GM21723 (cell line): ENCODE measurements at regions not wholly inside any gene's neighbourhood (a gene's known extent, or its start where the extent isn't known, plus 50 kb on each side); places are given as distances from the start of the nearest gene placed in this dataset.

ENCODE experiments used
- ATAC-seq: cut with Tn5 transposase; IDR thresholded peaks from one replicate; pipeline ENCODE4 v1.9.1; 2021; ENCODE audit warnings: mild to moderate bottlenecking, moderate library complexity; ENCODE audit not compliant: unreplicated experiment

DNA sequence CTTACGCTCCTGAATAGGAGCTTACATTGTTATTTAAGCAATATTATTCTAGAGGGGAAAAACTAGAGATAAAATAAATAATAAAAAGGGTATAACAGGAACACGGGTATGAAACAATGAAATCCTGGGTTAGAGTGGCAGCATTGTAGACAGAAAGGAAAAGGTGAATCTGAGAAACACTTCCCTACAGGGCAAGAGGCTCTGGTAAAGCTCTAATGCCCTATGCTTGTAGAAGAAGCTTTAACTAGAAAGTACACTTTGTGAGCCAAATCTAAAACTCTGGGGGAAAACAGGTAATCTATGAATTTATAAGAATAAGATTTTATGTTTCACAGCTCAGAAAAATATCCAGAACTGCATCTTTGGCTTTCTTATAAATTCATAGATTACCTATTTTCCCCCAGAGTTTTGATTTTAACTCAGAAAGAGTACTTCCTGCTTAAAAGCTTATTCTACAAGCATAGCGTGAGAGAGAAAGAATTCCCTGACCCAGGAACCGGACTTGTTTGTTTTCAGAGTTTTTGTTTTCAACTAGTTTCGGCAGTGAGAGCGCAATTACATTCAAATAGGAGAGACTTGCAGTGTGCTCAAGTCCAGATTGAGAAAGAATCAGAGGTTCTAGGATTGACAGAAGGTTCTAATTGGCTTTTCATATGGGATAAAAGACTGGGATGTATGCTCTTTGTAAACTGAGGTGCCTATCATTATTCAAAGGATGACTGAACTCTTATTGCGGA, 651.0 kb upstream of the RORB start:
- ATAC-seq = no peak

DNA sequence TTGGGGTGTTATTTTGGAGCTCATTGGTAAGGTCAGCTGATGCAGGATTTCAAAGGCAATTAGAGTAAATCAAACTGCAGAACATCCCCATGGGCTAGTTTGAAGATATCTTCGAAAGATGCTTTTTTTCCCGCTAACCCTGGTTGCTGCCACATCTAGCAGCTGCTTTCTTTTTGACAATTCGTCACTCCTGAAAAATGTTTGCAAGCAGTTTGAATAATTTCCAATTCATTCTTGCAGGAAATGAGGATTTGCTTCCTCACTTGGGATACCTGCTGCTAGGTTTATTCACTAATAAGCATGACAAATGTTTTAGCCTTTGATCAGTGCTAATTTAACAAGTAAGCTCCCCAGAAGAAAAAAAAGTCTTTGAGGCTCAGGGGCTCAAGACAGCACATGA, 649.6 kb upstream of the RORB start:
- no peak for ATAC-seq

DNA sequence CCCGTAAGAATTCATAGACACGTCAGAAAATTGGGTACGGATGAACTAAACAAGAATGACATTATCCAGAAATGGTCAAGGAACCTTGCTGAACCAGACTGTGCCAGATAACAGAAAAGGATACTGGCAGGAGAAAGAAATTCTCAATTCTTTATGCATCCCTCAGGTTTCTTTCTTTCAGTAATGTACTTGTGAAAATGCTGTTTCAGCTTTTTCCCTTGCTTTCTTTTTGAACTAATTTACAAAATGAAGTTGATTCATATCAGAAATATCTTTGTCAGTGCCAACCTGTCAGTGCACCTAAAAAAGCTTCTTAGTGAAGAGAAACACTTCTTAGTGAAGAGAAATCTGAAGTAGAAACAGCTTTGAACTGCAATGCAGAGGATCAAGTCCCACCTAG, 643.6 kb upstream of the RORB start:
- ATAC-seq = no peak

DNA sequence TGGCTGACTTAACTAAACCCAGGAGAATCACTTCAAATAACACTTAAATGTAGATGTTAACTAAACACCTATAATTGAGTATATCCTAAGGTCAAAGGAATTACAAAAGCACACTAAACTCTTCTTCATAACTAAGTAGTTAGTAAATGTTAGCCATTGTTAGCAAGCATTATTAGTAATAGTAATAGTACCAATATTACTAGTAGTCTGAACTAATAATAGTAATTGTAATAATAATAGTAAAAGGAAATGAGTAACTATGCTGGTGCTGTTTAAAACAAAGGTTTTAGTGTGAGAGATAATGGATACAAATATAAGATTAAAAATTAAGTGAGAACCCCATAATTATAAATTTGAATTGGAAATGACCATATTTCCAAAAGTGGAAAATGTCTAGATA, 641.9 kb upstream of the RORB start:
- no peak for ATAC-seq

DNA sequence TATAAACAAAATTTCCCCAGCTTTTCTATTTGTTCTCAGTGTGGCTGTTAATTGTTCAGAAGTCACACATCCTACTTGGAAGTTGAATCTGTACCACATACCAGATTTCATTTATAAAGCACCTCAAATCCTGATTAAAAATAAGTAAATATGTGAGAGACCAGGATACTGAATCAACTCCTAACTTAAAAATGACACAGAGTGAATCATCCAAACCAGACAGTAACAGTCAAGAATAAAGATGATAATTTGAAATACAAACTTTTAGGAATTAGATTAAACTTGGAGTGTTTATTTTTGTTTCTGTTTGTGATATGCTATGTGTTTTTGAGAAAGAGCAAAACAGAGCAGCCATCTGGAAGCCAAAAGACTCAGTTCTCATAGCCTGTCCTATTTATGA, 633.2 kb upstream of the RORB start:
- no peak for ATAC-seq

DNA sequence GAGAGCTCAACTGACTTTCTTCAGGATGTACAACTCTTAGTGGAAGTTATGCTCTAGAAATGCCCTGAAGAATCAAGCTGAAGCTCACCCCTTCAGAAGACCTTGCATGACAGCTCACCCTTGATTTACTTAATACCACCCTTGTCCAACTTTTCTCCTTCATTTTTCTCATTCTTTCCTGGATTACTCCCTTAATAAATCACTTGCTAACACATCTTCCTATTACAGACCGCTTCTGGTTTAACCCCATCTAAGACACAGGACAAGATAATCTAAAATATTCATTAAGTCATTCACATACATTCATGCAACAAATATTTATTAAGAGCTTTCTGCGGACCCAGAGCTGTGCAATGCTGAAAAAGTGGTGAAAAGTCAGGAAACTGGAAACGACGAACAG, 630.7 kb upstream of the RORB start:
- ATAC-seq = no peak

DNA sequence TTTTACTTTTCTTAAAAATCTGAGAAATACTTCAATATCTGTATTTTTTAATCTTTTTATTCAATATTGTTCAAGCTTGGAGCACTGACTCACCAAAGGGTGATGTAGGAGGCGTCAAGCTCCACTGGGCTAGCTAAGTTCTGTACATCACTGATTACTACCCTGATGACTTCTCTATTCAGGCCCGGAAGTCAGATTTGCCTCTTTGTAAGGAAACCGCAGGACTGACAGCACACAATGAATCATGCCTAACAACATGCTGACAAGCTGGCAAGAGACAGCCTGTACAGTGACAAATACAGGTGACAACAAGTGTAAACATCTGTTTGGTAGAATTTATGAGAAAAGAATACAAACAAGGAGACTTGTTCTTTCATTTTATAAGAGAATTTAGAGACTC, 627.9 kb upstream of the RORB start:
- ATAC-seq = peak; percentile 96

DNA sequence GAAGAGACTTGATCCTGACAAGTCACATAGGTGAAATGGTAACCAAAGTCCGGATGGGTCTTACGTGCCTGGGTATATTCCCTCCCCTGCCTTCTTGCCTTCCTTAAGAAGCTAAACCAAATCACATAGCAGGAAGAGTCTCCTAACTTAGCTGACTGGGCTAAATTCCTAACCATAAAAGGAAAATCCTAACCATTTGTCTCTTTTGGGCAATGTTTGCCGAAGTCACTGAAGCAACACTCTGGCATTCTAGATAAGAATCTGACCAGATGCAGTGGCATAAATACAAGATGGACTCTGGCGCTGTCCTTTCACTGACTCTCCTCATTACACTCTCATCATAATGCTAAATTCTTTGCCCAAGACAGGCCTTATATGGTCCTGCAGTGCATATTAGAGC, 625.5 kb upstream of the RORB start:
- ATAC-seq = no peak

DNA sequence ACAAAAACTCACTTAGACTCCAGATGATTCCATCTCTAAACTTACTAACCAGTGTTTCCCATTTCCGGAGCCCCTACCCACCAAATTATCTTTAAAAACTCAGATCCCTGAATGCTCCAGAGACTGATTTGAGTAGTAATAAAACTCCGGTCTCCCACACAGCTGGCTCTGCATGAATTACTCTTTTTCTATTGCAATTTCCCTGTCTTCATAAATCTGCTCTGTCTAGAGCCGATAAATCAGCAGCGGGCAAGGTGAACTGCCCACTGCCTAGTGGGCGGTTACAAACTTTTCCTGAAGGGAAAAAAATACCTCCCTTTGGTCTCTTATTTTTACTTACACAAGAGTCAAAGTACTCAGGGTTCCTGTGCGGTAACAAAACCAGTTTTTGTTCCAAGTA, 624.4 kb upstream of the RORB start:
- no peak for ATAC-seq

DNA sequence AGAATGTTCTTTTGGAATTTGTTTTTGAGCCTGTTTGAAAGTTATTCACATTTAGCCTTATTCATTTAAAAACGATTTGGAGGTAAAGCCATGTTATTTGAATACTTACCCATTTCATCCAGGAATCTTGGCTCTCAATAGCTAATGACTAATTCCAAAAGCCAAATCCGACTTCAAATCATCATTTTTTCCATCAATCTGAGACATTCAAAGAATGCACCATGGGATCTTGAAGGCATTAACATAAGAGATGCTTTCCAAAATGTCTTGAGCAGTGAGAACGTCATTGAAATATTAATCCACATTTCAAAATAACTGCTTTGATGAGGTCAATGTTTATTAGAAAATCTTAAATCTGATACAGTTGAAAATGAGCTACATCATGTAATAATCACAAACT, 617.0 kb upstream of the RORB start:
- no peak for ATAC-seq

DNA sequence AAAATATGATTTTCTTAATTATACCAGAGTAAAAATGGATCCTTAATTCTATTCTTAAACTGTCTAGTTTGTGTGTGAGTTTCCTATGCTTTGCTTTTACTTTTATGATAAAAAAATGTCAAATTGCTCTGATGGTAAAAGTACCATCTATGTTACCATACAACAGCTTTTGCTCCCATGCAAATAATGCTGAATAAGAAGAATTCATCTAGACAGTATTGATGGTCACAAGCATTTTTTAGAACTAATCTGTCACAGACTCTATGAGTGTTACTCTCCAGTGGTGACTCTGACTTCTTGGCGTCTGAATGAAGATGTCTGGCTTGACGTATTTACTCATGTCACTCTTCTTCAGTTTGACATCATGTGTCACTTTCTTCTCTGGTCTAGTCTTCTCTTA, 608.1 kb upstream of the RORB start:
- no peak for ATAC-seq

DNA sequence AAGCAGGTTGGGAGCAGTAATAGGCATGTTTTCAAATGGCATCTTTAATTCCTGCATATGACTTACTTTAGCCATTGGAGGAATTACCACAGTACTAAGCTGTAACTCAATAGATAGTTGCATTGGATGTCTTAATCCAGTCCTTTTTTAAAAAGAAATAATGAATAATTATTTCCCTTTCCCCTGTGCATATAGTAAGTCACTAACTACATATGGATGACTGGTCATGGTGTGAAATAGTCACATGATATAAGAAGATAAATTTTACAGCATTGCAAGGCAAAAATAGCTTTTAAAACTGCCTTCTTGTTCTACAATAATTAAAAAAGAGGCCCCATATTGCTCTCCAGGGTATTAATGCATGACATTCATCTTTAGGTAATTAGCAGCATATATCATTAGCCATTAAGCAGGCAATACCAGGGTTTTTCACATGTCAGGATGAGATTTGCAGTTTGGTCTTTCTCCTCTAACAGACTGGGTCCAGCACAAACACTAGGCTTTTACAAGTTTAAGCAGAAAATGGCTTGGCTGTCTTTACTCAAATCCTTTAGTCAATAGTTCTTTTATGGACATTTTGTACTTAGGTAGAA, 606.4 kb upstream of the RORB start:
- ATAC-seq = no peak

DNA sequence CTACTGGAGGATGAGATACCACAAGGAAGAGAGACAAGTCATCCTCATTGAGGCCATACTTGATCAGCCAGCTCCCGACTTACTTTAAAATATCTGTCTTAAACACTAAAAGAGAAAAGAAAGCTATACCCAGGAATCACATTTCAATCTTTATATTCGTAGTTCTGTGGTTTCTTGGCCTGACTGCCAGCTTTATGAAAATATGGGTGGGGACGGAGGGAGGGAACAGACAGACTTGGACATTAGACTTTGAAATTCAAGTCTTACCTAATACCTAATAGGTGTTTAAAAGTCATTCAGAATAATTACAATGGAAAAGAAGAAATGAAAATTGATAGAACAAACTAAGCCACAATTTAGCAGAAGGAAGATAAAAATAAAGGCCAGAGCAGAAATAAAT, 604.8 kb upstream of the RORB start:
- no peak for ATAC-seq

DNA sequence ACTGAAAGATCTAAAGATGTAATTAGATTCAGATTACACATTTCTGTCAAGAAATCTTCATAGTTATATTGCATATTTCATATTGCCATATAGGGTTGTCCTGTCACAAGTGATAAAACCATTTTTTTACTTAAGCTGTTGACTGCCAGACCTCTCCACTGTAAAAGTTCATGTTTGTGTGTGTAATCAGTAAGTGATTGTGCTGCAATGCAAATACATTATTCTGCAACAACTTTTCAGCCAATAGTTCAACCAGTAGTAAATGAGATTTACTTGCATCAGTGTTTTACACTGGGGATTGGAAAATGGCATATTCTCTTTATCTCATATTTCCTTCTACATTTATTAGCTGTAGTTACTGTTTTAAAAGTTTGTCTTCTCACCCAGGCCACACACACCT, 603.9 kb upstream of the RORB start:
- ATAC-seq = no peak

DNA sequence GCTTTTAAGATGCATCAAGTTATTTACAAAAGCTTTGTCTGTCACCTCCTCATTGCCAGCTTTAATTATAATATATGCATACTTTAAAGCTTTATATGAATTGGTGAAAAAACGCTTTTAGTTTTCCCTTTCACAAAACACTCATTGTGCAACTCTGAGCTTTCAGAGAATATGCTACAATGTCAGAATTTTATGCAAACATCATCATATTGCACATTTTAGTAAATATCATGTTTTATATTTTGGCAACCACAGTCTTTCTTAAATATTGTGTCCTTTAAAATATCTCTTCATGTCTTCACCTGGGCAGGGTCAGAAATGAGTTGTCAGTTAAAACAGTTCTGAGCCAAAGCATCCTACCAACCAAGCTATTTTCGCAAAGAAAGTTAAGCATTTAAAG, 601.1 kb upstream of the RORB start:
- no peak for ATAC-seq

DNA sequence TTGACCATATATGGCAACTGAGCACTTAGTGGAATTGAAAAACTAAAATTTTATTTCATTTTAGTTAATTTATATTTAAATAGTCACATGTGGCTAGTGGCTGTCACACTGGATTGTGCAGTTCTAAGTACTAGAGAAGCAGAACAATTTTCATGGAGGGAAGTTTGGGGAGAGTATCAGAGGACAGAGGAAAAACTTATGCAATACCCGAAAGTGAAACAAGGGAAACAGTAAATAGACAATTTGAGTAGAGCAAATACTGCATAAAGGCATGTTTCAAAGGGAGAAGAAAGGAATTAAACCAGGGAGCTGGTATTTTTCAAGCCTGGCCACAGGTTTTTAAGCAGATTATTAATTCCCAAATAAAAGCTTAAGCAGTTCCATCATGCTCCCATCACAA, 590.5 kb upstream of the RORB start:
- ATAC-seq = no peak

DNA sequence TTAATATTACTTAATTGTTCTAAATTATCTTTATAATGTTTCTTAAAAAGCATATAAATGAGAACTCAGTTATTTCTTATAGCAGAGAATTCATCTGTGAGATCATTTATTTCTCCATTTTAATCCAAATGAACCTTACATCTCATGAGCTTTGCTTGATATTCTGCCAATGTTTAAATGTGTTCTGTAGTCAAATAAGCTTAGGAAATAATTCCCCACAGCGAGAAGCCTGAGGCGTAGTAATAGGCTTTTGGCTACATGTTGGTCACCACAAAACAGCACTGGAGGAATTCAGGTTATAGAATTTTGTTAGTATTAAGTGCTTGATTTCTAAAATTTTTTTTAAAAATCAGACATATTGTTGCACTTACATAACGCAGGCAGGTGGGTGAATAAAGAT, 585.3 kb upstream of the RORB start:
- ATAC-seq = no peak

DNA sequence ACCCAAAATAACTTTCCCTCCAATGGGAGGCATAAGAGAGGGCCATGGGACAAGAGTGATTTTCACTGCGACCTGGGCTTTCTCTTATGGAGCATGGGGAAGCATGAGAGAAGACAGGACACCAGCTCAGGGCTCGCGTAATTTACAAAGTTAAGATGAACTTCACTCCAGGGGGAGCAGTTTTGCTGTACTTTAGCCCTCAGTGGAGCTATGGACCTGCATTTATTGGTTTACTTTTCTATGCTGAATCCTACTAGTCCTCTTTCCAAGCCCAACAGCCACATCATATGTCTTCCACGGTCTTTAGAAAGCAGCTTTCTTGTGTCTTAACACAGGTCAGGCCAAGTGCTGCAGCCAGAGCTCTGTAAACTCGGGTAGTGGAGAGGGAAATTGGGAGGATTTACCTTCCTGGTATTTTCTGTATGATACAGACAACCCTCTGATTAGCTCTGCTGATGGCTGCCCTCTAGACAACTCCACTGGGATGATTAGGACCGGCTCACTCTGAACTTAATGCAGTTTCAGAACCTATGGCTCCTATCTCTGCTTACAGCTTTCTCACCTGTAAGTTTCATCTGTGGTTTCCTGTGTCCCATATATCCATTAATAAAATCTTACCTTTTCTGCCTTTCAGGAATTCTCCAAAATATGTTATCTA, 581.0 kb upstream of the RORB start:
- ATAC-seq = no peak

DNA sequence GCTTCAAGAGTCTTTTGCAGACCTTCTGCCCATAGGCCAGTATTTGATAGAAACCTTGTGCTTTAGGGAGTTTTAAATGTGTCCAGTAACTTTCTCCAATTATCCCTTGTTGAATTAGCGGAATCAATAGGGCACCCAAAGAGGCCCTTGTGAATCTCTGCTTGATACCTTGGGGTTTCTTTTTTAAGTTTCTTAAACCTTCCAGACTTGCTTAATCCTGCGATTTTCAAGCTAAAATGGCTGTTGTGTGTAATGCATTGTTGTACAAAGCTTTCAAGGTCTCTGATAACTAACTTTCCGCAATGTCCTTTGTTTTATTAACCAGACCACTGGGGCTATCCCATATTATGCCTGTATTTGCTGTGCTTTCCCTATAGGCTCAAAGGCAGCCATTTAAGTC, 577.4 kb upstream of the RORB start:
- no peak for ATAC-seq

DNA sequence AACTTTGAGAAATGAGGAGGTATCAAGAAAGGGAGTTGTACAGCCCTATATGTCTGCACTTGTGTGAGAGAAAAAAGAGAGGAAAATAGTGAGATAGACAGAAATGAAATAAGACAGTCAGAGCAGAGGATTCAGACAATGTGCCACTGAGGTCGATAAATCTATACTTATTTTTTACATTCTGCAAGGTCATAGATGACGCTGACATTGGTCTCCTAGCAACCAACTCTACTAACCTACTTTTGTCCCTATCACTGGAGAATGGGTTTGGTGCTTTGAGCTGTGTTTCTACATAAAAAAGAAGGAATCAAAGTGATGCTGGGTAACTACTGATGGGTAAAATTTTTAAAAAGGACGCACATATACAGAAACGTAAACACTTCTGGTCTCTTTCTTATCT, 573.3 kb upstream of the RORB start:
- no peak for ATAC-seq

DNA sequence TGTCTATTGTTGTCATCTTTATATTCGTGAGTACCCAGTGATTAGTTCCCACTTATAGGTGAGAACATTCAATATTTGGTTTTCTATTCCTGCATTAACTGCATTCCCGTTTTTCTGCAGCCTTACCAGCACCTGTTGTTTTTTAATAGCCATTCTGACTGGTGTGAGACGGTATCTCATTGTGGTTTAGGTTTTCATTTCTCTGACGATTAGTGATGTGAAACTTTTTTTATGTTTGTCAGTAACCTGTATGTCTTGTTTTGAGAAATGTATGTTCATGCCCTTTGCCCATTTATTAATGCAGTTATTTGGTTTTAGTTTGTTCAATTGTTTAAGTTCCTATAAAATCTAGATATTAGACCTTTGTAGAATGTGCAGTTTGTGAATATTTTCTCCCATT, 546.0 kb upstream of the RORB start:
- ATAC-seq = no peak

DNA sequence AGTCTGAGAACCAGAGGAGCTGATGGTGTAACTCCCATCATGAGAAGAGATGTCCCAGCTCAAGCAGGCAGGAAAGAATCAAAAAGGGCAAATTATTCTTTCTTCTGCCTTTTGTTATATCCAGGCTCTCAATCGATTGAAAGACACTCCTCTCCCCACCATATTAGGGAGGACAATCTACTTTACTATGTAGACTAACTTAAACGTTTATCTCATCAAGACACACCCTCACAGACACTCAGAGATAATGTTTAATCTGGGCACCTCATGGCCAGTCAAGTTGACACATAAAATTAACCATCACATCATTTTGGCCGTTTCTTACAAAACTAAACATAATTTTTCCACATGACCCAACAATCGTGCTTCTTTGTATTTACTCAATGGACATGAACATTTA, 534.3 kb upstream of the RORB start:
- ATAC-seq = no peak

DNA sequence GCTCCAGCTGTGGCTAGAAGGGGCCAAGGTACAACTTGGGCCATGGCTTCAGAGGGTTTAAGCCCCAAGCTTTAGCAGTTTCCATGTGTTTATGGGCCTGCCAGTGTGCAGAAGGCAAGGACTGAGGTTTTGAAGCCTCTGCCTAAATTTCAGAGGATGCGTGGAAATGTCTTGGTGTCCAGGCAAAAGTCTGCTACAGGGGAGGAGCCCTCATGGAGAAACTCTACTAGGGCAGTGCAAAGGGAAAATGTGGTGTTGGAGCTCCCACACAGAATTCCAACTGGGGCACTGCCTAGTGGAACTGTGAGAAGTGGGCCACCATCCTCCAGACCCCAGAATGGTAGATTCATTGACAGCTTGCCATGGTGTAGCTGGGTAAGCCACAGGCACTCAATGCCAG, 527.2 kb upstream of the RORB start:
- ATAC-seq = no peak
